ENCODE measurements at regions not wholly inside any gene's neighbourhood (a gene's known extent, or its start where the extent isn't known, plus 50 kb on each side); places are given as distances from the start of the nearest gene placed in this dataset.
"Not testable (repeated sequence)": the region's sequence is repeated elsewhere in the genome, so short reads cannot be mapped to it uniquely, and the experiment has no call there.

DNA sequence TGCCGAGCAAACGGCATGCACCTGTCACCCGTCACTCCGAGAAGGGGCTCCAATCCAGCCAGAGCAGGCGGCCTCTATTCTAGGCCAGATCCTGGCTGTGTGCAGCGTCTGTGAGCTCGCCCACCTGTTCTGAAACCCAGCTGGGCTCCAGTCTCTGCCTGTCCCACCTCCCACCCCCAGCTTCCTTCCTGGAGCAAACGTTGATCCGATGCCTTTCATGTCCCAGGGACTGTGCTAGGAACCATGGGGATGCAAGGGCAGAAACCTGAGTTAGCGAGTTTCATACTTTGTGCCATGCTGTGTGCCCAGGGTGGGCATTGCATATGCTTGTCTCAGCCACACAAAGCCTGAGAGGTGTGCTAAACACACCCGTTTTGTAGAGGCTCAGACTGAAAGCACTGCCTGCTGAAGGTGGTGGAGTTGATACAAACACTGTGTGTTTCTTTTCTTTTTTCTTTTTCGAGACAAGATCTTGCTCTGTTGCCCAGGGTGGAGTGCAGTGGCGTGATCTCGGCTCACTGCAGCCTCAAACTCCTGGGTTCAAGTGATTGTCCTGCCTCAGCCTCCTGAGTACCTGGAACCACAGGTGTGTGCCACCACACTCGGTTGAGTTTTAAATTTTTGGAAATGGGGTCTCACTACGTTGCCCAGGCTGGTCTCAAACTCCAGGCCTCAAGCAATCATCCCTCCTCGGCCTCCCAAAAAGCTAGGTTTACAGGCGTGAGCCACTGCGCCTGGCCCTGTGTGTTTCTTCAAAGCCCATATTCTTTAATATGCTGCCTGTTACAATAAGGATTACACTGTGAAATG lies 84.1 kb upstream of the MED13L start:
- peak in 1 of 2 experiments; percentile 12 for DNase-seq

DNA sequence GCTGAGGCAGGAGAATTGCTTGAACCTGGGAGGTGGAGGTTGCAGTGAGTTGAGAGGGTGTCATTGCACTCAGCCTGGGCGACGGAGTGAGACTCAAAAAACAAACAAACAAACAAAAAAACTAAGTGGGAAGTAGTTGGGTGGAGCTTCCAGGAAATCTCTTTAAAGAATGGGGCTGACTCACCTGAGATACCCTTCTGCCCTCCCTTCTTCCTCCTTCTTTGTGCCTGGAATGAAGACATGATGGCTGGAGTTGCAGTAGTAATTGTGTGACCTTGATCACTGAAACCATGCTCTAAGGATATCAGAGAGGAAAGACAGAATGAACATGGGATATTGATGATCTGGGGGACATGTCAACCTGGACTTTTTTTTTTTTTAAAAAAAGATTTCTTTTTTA lies 87.6 kb upstream of the MED13L start:
- no peak for DNase-seq

DNA sequence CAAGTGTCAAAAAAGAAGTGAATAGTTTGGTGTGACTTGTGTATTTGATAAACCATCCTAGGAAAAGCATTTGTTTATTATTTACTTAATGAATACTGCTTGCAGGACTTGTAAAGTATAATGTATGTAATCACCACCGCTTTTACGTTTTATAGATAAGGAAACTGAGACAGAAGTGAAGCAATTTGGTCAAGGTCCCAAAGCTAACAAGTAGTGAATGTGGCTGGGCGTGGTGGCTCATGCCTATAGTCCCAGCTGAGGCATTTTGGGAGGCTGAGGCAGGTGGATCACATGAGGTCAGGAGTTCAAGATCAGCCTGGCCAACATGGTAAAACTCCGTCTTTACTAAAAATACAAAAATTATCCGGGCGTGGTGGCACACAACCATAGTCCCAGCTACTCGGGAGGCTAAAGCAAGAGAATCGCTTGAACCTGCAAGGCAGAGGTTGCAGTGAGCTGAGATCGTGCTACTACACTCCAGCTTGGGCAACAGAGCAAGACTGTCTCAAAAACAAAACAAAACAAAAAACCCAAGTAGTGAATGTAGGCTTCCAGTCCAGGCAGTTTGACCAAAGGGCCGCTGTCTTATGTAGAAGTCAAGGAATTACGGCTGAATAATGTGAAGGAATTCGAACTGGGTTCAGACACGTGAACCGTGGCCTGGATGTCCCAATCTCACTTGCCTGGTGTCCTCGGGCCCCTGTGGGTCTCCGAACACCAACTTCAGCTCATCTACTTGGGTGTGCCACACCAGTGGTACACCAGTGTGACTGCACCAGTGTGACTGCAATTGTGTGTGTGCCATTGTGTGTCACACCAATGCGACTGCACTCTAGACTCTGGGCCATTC lies 88.3 kb upstream of the MED13L start:
- no peak for DNase-seq

DNA sequence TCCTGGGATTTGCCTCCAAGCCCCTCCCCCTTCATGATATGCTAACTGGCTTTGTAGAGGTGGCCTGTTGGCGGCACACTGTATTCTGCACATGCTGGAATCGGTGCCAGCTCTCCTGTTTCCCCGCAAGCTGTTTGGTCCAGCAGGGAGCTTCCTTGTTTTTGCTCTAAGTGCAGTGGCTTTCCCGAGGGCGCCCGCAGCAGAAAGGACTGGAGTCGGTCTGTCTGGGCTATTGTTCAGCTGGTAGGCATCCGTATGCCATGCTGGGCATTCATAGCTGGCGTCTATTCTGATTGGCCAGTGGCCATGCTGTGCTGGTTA lies 88.9 kb upstream of the MED13L start:
- peak; percentile 30 to 63 for DNase-seq

DNA sequence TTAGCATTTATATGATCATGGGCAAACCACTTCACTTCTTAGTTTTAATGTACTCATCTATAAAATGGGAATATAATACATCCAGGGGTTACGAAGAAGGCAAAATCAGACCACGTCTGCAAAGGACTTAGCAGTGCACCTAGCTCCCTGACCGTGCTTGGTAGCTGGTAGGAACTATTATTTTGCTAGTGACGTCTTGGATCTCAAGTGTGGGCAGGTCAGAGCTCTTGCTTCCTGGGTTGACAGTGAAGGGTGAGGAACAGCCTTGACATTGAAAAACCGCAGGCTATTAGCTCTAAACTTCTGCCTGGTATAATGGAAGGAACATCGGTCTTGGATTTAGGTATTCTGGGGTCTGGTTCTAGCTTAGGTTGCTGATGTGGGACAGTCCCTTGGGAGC lies 89.3 kb upstream of the MED13L start:
- DNase-seq = no peak

DNA sequence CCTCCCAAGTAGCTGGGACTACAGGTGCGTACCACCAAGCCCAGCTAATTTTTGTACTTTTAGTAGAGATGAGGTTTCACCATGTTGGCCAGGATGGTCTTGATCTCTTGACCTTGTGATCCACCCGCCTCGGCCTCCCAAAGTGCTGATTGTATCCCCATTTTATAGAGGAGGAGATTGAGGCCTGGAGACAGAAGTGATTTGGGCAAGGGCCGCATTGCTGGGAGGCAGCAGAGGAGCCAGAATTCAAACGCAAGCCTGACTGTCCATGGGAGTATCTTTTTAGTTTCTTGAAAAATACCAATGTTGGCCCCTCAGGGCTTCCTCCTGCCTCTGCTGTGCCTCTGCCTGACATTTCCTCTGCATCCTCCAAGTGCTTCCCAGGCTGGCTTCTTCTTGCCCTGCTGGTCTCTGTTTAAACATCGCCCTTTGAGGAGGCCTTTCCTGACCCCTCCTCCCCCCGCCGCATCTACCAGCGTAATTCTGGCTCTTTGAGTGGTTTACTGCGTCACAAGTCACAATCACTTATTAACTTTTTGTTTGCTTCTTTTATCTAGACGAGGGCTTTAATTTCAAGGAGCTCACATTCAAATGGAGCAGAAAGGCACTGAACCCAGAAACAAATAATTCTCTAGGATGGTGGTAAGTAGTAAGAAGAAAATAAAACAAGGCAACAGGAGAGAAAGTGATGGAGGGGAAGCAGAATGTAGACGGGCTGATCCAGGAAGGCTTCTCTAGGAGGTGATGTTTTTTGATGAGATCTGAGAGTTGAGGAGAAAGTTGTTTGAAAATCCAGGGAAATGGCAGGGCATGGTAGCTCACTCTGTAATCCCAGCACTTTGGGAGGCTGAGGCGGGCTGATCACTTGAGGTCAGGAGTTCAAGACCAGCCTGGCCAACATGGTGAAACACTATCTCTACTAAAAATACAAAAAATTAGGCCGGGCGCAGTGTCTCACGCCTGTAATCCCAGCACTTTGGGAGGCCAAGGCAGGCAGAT lies 91.0 kb upstream of the MED13L start:
- no peak for DNase-seq

DNA sequence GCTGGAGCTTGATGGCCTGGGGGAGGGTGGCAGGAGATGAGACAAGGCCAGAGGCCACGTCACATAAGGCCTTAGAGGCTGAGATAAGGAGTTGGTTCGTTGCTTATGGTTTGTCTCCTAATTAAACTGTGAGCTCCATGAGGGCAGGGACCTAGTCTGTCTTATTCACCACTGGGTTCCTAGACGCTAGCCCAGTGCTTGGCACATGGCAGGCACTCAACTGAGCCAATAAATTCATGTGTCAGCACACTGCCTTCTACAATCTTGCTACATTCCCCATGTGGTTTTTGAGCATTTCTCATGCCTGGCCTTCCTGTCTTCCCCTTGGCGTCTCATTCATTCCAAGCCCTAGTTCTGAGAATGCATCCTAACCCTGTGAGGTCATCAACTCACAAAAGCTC lies 92.5 kb upstream of the MED13L start:
- DNase-seq = no peak

DNA sequence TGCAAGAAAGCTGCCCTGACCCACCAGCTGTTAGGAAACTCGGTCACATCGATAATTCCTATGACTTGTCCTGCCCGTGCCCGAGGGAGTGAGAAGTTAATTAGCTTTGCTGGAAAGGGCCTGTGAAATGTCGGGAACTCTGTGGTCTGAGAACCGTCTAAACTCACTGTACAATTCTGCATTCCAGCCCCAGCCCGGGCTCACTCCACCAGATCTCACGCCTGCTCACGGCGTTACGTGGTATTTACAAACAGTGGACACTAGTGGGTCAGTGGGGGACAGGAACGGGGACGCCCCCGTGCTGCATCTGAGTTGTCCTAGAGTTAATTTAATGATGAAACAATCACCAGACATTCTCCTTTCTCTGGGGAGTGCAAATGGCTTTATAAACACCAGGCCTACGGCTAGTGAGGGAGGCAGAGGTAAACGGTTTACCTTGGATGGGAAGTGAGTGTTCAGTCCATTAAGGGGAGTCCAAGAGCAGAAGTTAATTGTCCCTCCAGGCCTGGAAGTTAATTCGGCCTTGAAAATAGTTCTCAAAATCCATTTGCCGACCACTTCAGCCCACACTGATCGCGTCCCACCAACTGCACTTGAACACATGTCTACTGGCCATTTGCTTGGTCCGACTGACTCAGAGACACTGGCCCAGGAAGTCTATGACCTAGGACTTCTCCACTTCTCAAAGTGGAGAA lies 93.5 kb upstream of the MED13L start:
- no peak for DNase-seq

DNA sequence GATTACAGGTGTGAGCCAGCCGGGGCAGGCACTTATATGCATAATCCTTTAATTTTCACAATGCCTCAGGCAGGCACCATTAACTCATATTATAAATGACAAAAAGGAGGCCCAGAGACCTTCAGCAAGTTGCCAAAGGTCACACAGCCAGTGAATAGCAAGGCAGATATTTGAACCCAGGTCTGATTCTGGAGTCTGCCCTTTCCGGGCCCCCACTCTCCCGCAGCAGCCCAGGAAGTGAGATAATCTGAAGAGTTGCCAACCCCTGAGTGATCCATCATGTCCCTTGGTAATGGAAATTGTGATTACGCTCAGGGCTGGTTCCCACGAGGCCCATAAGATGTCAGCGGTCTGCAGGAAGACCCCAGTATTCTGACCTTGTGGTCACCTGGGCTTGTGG lies 95.3 kb upstream of the MED13L start:
- DNase-seq = no peak

DNA sequence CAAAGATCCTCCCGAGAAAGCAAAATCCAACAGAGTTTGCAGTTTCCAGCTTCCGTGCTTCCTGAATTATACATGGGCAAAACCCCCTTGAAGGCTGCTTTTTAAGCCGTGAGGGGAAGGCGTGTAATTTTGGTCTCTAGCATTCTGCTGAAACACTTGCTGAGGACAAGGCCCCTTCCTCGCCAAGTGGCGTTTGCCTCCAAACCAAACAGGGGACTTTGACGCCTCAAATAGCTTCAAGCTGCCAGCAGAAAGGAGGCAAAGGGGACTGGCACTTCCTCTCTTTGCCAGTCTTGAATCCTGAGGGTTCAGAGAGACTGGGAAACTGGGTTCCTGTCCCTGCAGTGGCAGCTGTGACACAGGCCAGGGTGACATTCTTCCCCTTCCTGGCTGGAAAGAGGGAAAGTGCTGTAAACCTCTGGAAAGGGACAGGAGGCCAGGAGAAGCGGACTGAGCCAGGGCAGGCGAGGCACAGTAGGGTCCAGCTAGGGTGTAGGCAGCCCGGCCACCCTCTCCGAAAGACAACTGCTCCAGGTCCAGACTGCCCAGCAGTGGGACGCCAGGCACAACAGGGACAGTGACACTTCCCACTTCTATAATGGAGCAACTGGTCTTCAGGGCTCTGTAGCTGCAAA lies 96.2 kb upstream of the MED13L start:
- no peak for DNase-seq

DNA sequence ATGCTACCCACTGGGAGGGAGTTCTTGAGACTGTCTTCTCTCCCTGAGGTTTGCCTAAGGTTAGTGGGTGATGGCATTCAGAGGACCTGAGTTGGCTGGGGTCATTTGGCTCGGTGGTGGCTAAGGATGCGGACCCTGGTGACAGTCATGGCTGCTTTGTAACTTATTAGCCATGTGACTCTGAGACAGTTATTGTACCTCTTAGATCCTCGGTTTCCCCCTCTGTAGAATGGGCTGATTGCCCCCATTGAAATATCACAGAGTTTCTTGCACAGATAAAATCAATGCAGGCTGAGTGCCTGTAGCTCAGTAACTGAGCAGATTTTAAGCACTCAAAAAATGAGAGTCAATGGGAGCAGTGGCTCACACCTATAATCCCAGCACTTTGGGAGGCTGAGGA lies 96.7 kb upstream of the MED13L start:
- DNase-seq = no peak

DNA sequence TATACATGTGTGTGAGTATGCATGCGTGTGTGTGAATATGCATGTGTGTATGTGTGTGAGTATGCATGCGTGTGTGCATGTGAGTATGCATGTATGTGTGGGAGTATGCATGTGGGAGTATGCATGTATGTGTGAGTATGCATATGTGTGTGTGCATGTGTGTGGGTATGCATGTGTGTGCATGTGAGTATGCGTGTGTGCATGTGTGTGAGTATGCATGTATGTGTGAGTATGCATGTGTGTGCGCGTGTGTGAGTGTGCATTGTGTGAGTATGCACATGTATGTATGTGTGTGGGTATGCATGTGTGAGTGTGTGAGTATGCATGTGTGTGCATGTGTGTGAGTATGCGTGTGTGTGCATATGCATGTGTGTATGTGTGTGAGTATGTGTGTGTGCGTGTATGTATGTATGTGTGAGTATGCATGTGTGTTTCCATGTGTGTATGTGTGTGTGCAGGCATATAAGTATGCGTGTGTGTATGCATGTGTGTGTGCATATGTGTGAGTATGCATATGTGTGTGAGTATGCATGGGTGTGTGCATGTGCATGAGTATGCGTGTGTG lies 97.9 kb upstream of the MED13L start:
- no peak for DNase-seq

DNA sequence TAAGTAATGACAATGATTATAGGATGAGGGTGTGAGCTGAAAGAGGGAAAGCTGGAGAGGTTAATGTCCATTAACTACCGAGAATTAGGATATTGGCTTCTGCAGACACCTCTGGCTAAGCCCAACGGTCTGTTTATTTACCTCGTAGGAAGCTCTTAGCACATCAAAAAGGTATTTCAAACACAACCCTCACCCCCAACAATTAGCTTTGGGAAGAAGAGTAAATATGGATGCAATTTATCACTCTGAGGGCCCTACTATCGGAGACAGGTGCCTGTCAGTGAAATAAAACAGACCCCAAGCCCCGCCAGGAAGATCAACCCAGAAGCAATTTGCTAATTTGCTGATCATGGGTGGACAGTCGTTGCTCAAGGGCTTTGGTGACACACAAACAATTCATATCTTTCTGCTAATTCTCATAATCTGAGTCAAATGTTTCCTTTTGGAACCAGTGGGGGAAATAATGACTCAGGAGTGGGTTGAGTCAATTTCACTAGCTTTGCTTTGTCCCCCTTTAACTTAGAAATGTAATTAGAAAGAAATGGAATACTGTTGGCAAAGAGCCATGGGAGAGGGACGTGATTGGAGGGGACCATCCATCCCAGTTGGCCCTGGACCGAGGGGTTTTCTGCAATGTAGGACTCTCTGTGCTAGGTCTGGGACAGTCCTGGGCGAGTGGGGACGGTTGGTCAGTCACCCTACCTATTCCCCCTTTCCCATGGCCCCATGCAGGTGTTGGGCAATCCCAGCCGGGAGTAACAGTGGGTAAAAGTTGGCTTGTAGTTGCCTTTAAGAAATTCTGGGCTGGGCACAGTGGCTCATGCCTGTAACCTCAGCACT lies 99.1 kb upstream of the MED13L start:
- no peak for DNase-seq

DNA sequence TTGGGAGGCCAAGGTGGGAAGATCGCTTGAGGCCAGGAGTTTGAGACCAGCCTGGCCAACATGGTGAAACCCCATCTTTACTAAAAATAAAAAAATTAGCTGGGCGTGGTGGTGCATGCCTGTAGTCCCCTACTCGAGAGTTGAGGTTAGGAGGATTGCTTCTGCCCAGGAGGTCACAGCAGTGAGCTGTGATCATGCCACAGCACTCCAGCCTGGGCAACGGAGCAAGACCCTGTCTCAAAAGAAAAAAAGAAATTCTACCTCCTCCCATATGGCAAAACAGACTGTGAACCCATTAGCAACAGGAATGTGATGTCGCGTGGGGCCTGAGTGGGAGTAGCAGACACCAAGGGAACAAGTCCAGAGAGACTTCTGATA lies 99.7 kb upstream of the MED13L start:
- not testable (repeated sequence) for DNase-seq

DNA sequence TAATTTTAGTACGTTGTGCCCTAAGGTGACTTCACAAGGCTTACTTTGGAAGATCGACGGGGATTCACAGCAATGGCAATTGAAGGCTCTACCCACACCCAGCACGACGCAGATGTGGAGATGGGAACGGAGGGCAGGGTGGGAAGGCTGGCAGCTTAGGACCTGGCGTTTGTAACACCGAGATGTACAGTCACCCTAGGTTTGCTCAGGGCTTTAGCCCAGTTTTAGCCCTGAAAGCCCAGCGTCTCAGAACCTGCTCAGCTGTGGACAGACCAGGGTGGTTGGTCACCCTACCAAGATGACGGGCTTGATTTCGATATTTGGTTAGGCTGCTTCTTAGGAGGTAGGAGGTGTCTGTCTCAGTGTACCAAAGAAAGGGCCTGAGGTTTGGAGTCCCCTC lies 100.5 kb upstream of the MED13L start:
- DNase-seq = no peak

DNA sequence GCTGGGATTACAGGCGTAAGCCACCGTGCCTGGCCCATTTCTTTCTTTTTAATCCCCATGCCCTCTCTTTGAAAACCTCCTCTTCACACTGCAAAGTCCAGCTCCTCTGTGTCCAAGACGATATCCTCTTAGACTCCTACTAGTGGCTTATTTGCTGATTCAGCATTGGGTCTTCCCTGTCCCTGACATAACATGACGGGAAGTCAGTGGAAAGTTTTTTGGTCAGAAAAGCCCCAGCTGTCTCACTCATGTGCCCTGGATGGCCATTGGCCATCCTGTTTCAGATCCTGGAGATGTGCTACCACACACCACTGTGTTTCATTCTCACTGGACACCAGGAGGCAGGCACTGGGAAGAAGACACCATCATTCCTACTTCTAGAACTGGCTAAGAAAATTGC lies 102.6 kb upstream of the MED13L start:
- DNase-seq = no peak

DNA sequence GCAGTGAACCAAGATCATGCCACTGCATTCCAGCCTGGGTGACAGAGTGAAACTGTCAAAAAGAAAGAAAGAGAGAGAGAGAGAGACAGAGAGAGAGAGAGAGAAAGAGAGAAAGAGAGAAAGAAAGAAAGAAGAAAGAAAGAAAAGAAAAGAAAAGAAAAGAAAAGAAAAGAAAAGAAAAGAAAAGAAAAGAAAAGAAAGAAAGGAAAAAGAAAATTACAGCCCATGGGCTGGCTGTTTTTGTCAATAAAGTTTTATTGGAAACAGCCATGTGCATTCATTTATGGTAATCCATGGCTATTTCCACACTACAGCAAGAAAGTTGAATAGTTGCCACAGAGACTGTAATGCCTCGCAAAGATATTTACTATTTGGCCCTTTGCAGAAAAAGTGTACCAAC lies 103.2 kb upstream of the MED13L start:
- DNase-seq = not testable (repeated sequence)

DNA sequence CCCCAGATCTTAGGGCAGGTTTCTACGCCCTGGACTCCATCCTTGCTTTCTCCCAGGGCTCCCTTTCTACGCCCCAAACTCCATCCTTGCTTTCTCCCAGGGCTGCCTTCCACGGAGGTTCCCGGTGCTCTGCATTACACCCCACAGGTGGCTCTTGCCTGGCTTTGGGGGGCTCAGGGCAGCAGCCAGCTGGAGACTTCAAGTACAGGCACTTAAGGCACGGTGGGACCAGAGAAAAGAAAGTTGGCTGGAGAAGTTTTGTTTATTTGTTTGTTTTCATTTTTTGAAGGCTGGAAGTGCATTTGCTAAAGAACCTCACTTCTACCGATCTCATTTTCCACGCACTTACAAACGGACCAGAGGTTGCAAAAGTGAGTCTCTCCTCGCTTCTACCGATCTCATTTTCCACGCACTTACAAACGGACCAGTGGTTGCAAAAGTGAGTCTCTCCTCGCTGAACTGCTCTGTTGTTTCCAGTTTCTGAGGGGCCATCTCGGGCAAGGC lies 103.8 kb upstream of the MED13L start:
- DNase-seq = no peak

DNA sequence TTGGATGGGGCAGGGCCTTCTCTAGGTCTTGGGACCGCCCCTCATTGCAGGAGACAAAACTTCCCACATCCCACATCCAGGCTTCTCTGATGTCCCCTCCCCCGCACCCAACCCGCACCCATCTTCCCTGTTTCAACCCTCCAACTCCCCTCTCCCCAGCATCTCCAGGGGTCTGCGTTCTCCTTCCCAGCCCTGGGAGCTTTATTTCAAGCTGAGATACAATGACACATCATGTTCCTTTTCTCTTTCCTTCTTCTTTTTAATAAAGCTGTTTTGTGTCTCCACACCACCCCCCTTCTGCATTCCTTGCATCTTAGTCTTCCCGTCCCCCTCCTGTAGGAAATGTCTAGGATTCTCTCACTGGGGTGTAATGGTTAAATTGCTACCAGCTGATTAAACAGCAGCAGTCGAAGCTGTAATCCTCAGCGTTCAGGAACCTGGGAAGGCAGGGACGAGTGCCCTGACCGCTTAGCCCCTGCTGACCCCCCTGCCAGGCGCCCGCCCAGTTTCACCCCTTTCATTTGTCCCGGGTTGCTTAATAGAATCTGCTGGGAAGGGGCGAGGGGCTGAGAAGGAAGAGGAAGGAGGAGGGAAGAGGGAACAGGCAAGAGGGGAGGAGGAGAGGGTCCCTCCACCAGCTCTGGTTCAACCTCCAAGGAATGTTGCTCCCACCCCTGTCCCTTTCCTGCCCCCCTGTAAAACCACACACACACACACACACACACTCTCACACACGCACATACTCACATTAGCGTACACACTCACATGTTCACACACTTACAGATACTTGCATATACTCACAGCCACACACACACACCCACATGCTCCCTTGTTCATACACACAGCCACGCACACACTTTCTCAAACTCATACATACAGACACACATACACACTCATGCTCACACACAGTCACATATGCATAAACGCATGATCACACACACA lies 104.5 kb upstream of the MED13L start:
- no peak for DNase-seq

All from NCI-H524 (cell line).